Daoy (cell line): ENCODE measurements at regions not wholly inside any gene's neighbourhood (a gene's known extent, or its start where the extent isn't known, plus 50 kb on each side); places are given as distances from the start of the nearest gene placed in this dataset.

Experiments used
- DNase-seq: peaks from one replicate; pipeline ENCODE4 v3.0.0-alpha.2; 2015; ENCODE audit warnings: low read depth

- DNase-seq: no peak
These were observed 2451.8 kb downstream of the PCDH7 start for GRCh38 chr4:33171873-33172525.

GRCh38 chr4:33176566-33176965 lies 2456.4 kb downstream of the PCDH7 start:
- DNase-seq: no peak

GRCh38 chr4:33184657-33185290 lies 2464.6 kb downstream of the PCDH7 start:
- no peak for DNase-seq

GRCh38 chr4:33187035-33187434 lies 2466.9 kb downstream of the PCDH7 start:
- no peak for DNase-seq

GRCh38 chr4:33188733-33189132 lies 2468.6 kb downstream of the PCDH7 start:
- no peak for DNase-seq

GRCh38 chr4:33189169-33189568 lies 2469.0 kb downstream of the PCDH7 start:
- no peak for DNase-seq

GRCh38 chr4:33193109-33193508 lies 2472.9 kb downstream of the PCDH7 start:
- DNase-seq: no peak

GRCh38 chr4:33200377-33200776 lies 2480.2 kb downstream of the PCDH7 start:
- no peak for DNase-seq

GRCh38 chr4:33218238-33218637 lies 2498.1 kb downstream of the PCDH7 start:
- no peak for DNase-seq

GRCh38 chr4:33226133-33226532 lies 2506.0 kb downstream of the PCDH7 start:
- DNase-seq: no peak

GRCh38 chr4:33226783-33227182 lies 2506.6 kb downstream of the PCDH7 start:
- DNase-seq: no peak

- DNase-seq: peak; percentile 16
These were observed 2534.9 kb downstream of the PCDH7 start for GRCh38 chr4:33255094-33255493.

- no peak for DNase-seq
These were observed 2535.3 kb downstream of the PCDH7 start for GRCh38 chr4:33255507-33255906.

- DNase-seq: peak; percentile 28
These were observed 2542.7 kb downstream of the PCDH7 start for GRCh38 chr4:33262824-33263223.

GRCh38 chr4:33268776-33269175 lies 2548.6 kb downstream of the PCDH7 start:
- no peak for DNase-seq

GRCh38 chr4:33270403-33270802 lies 2550.2 kb downstream of the PCDH7 start:
- DNase-seq: no peak

GRCh38 chr4:33272722-33273121 lies 2552.6 kb downstream of the PCDH7 start:
- DNase-seq: no peak

GRCh38 chr4:33283818-33284217 lies 2563.6 kb downstream of the PCDH7 start:
- DNase-seq: no peak

- no peak for DNase-seq
These were observed 2576.8 kb downstream of the PCDH7 start for GRCh38 chr4:33296876-33297455.

- no peak for DNase-seq
These were observed 2582.2 kb downstream of the PCDH7 start for GRCh38 chr4:33302321-33302720.

- DNase-seq: no peak
These were observed 2586.0 kb downstream of the PCDH7 start for GRCh38 chr4:33306131-33306530.

- DNase-seq: no peak
These were observed 2595.9 kb downstream of the PCDH7 start for GRCh38 chr4:33316033-33316432.

- no peak for DNase-seq
These were observed 2596.4 kb downstream of the PCDH7 start for GRCh38 chr4:33316578-33316977.
